ENCODE measurements at regions not wholly inside any gene's neighbourhood (a gene's known extent, or its start where the extent isn't known, plus 50 kb on each side); places are given as distances from the start of the nearest gene placed in this dataset.
A peak's percentile ranks its signal among the peaks of the same experiment; 100 is the strongest.
"Not testable (repeated sequence)": the region's sequence is repeated elsewhere in the genome, so short reads cannot be mapped to it uniquely, and the experiment has no call there.

- FAIRE-seq, result no peak
- DNase-seq (ENCODE audit: insufficient read length, low spot score), result peak; percentile 54
Observed at GRCh38 chr11:23789938-23790371, 706.9 kb upstream of the LUZP2 start.

- no peak for DNase-seq (ENCODE audit: insufficient read length, low spot score)
- no peak for FAIRE-seq
Observed at GRCh38 chr11:23797624-23798419, 699.0 kb upstream of the LUZP2 start.

GRCh38 chr11:23834306-23834705, 662.5 kb upstream of the LUZP2 start:
- FAIRE-seq; DNase-seq (ENCODE audit: insufficient read length, low spot score): not testable (repeated sequence)

GRCh38 chr11:23836981-23837380, 659.9 kb upstream of the LUZP2 start:
- FAIRE-seq (no peak), DNase-seq (ENCODE audit: insufficient read length, low spot score) (no peak)

- no peak for FAIRE-seq
- DNase-seq (ENCODE audit: insufficient read length, low spot score), result no peak
Observed at GRCh38 chr11:23840872-23841271, 656.0 kb upstream of the LUZP2 start.

- FAIRE-seq (no peak), DNase-seq (ENCODE audit: insufficient read length, low spot score) (no peak)
Observed at GRCh38 chr11:23846902-23847422, 649.9 kb upstream of the LUZP2 start.

- no peak for DNase-seq (ENCODE audit: insufficient read length, low spot score)
- FAIRE-seq, result peak; percentile 13
Observed at GRCh38 chr11:23851216-23851615, 645.6 kb upstream of the LUZP2 start.

GRCh38 chr11:23856654-23857053, 640.2 kb upstream of the LUZP2 start:
- no peak for FAIRE-seq
- no peak for DNase-seq (ENCODE audit: insufficient read length, low spot score)

- FAIRE-seq (no peak), DNase-seq (ENCODE audit: insufficient read length, low spot score) (no peak)
Observed at GRCh38 chr11:23859087-23859486, 637.8 kb upstream of the LUZP2 start.

GRCh38 chr11:23861615-23862014, 635.2 kb upstream of the LUZP2 start:
- FAIRE-seq, result no peak
- no peak for DNase-seq (ENCODE audit: insufficient read length, low spot score)

- DNase-seq (ENCODE audit: insufficient read length, low spot score) (no peak), FAIRE-seq (no peak)
Observed at GRCh38 chr11:23865341-23865975, 631.4 kb upstream of the LUZP2 start.

- FAIRE-seq, result no peak
- no peak for DNase-seq (ENCODE audit: insufficient read length, low spot score)
Observed at GRCh38 chr11:23866641-23867040, 630.2 kb upstream of the LUZP2 start.

- FAIRE-seq (no peak), DNase-seq (ENCODE audit: insufficient read length, low spot score) (no peak)
Observed at GRCh38 chr11:23869671-23870070, 627.2 kb upstream of the LUZP2 start.

GRCh38 chr11:23873406-23873805, 623.4 kb upstream of the LUZP2 start:
- DNase-seq (ENCODE audit: insufficient read length, low spot score), result no peak

GRCh38 chr11:23875176-23875850, 621.5 kb upstream of the LUZP2 start:
- DNase-seq (ENCODE audit: insufficient read length, low spot score) (no peak), FAIRE-seq (no peak)

More at GRCh38 chr11:23873406-23873805, 623.4 kb upstream of the LUZP2 start:
- FAIRE-seq, result no peak

GRCh38 chr11:23883426-23884048, 613.3 kb upstream of the LUZP2 start:
- DNase-seq (ENCODE audit: insufficient read length, low spot score); FAIRE-seq: not testable (repeated sequence)

- no peak for DNase-seq (ENCODE audit: insufficient read length, low spot score)
- no peak for FAIRE-seq
Observed at GRCh38 chr11:23884341-23884740, 612.5 kb upstream of the LUZP2 start.

GRCh38 chr11:23885801-23886200, 611.1 kb upstream of the LUZP2 start:
- no peak for FAIRE-seq
- no peak for DNase-seq (ENCODE audit: insufficient read length, low spot score)

- FAIRE-seq; DNase-seq (ENCODE audit: insufficient read length, low spot score): not testable (repeated sequence)
Observed at GRCh38 chr11:23887122-23887521, 609.7 kb upstream of the LUZP2 start.

- FAIRE-seq (no peak), DNase-seq (ENCODE audit: insufficient read length, low spot score) (no peak)
Observed at GRCh38 chr11:23893126-23893525, 603.7 kb upstream of the LUZP2 start.
